ENCODE measurements at regions not wholly inside any gene's neighbourhood (a gene's known extent, or its start where the extent isn't known, plus 50 kb on each side); places are given as distances from the start of the nearest gene placed in this dataset.

- Mint-ChIP-seq H3K9me3 (peaks cover 27% of the 10 kb centered on the region), H3K27me3 (ENCODE audit: insufficient read depth) (no peaks in the 10 kb centered on the region), H3K4me1 (ENCODE audit: low read depth) (no peaks in the 10 kb centered on the region), H3K4me3 (no peak overlapping the region), H3K27ac (no peak overlapping the region), H3K36me3 (ENCODE audit: low read depth) (no peaks in the 10 kb centered on the region; the same call in 1 of the 2 replicates)
- DNase-seq = no peak
- TF ChIP-seq CTCF (IDR thresholded peaks at IDR 0.05) = no peak
These were observed 908.4 kb downstream of the EPHA3 start for GRCh38 chr3:90015688-90016356.

- Mint-ChIP-seq H3K27ac (no peak overlapping the region), H3K4me3 (no peak overlapping the region), H3K9me3 (peaks cover 25% of the 10 kb centered on the region), H3K27me3 (ENCODE audit: insufficient read depth) (no peaks in the 10 kb centered on the region), H3K4me1 (ENCODE audit: low read depth) (no peaks in the 10 kb centered on the region), H3K36me3 (ENCODE audit: low read depth) (no peaks in the 10 kb centered on the region; the same call in 1 of the 2 replicates)
- DNase-seq = no peak
- no peak for TF ChIP-seq CTCF (IDR thresholded peaks at IDR 0.05)
These were observed 909.1 kb downstream of the EPHA3 start for GRCh38 chr3:90016555-90016954.

GRCh38 chr3:90018779-90019178 lies 911.4 kb downstream of the EPHA3 start:
- Mint-ChIP-seq H3K9me3 (peaks cover 27% of the 10 kb centered on the region), H3K36me3 (ENCODE audit: low read depth) (no peaks in the 10 kb centered on the region; the same call in 1 of the 2 replicates), H3K27me3 (ENCODE audit: insufficient read depth) (no peaks in the 10 kb centered on the region), H3K27ac (no peak overlapping the region), H3K4me3 (no peak overlapping the region), H3K4me1 (ENCODE audit: low read depth) (no peaks in the 10 kb centered on the region)
- no peak for TF ChIP-seq CTCF (IDR thresholded peaks at IDR 0.05)
- DNase-seq = no peak

- no peak overlapping the region for H3K27ac Mint-ChIP-seq
- DNase-seq = no peak
- H3K27me3 Mint-ChIP-seq (ENCODE audit: insufficient read depth) = no peaks in the 10 kb centered on the region
- no peaks in the 10 kb centered on the region; the same call in 1 of the 2 replicates for H3K36me3 Mint-ChIP-seq (ENCODE audit: low read depth)
- no peak for TF ChIP-seq CTCF (IDR thresholded peaks at IDR 0.05)
- H3K9me3 Mint-ChIP-seq = peaks cover 31% of the 10 kb centered on the region
- H3K4me1 Mint-ChIP-seq (ENCODE audit: low read depth) = no peaks in the 10 kb centered on the region
- no peak overlapping the region for H3K4me3 Mint-ChIP-seq
These were observed 917.6 kb downstream of the EPHA3 start for GRCh38 chr3:90025019-90025418.

GRCh38 chr3:90026406-90026805 lies 919.0 kb downstream of the EPHA3 start:
- Mint-ChIP-seq H3K27ac (no peak overlapping the region), H3K4me1 (ENCODE audit: low read depth) (no peaks in the 10 kb centered on the region), H3K4me3 (no peak overlapping the region), H3K36me3 (ENCODE audit: low read depth) (no peaks in the 10 kb centered on the region), H3K27me3 (ENCODE audit: insufficient read depth) (no peaks in the 10 kb centered on the region), H3K9me3 (peaks cover 25% of the 10 kb centered on the region)
- TF ChIP-seq CTCF (IDR thresholded peaks at IDR 0.05) = no peak
- no peak for DNase-seq
